ENCODE measurements at regions not wholly inside any gene's neighbourhood (a gene's known extent, or its start where the extent isn't known, plus 50 kb on each side); places are given as distances from the start of the nearest gene placed in this dataset.
"Not testable (repeated sequence)": the region's sequence is repeated elsewhere in the genome, so short reads cannot be mapped to it uniquely, and the experiment has no call there.

- DNase-seq (ENCODE audit: low read depth): no peak
These were observed 832.8 kb upstream of the ID2 start for GRCh38 chr2:7849027-7849426.

DNA sequence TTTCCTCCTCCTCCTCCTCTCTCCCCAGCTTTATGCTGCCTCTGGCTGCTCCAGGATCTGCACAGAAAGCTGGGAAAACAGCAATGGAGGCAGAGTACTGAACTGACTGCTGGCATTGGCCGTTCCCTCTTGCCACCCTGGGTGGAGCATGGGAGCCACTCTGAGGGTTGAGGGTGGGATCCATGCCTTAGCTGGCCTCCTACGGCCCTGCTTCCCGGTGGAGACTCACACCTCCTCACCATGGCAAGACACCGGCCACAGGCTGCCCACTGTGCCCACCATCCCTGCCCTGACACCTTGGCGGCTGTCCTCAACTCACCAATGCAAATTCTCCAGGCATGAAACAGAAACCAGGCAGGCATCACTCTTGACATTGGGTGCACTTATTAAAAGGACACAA, 832.3 kb upstream of the ID2 start:
- no peak for DNase-seq (ENCODE audit: low read depth)

GRCh38 chr2:7852546-7852945, 829.3 kb upstream of the ID2 start:
- no peak for DNase-seq (ENCODE audit: low read depth)

DNA sequence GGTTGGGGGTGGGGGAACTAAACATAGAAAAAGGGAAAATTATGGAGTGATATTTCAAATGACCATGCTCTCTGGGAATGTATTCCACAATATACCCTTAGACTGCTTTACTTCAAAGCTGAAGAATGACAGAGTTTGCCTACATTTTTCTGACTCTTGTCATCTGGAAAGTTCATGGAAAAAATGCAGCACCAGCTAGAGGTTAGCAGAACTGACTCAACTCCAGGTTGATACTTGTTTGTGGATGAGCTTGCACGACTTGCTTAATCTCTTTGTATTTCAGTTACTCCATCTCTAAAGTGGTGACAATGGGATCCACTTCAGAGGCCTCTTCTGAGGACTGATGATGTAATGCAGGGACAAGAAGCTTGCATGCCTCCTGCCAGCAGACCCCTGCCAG, 824.0 kb upstream of the ID2 start:
- no peak for DNase-seq (ENCODE audit: low read depth)

DNA sequence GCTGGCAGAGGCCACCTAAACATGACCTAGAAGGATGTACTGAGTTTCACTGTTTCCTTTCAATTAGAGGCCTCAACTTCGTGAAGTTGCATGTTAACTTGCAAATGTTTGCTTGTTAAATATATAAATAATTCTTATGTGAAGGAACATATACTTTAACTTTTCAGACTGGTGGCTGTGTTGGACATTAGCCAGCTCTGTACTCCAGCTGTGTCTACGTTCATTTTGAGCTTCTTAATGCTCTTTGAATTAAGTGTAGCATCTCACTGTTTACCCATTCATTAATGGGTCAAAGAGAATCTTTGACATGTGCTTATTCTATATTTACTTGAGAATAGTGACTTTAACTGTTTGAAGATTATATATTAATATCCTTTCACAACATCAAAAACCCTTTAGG, 823.2 kb upstream of the ID2 start:
- no peak for DNase-seq (ENCODE audit: low read depth)

DNA sequence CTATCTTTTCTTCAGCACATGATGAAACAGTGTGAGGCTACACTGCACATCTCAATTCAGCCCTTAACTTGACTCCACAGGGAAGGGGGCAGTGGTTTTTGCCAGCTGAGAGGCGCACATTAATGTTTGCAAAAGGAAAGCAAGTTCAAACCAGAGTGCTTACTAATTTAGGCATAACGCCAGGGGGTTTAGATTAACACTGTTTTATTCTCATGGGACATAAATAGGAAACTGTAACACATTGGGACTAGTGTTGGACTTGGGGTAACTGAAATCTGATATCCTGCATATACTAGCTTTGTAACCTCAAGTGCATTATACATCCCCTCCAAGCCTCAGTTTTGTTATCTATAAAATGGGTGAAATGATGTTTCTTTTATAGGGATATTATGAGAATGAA, 821.2 kb upstream of the ID2 start:
- peak; percentile 9 for DNase-seq (ENCODE audit: low read depth)

- peak; percentile 11 for DNase-seq (ENCODE audit: low read depth)
These were observed 819.8 kb upstream of the ID2 start for GRCh38 chr2:7861910-7862702.

DNA sequence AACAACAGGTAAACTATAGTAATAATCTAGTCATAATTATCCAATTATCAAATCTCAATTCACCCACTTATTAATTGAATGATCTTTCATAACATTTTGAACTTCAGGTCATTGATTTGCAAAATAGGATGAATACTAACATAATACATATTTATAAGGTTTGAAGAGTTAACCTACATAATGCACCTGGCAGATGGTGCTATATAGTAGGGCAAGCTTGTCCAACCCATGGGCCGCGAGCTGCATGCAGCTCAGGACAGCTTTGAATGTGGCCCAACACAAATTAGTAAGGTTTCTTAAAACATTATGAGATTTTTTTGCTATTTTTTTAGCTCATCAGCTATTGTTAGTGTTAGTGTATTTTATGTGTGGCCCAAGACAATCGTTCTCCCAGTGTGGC, 815.8 kb upstream of the ID2 start:
- DNase-seq (ENCODE audit: low read depth): no peak

DNA sequence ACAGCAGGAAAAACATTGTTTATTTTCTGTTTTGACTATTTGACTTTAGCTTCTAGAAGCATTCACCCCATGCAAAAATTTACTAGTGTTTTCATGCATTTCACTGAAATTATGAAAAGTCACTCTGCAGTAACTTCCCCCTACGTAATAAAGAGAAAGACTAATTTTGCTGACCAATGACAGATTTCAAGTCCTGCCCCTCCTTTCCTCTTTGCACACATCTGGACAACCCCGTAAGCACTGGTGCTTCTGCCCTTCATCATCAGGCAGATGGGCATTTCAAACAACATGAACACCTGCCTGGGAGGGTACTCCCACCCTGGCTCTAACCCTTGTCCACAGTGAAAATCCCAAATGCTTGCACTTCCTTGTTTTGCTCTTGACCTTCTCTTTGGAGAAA, 815.0 kb upstream of the ID2 start:
- no peak for DNase-seq (ENCODE audit: low read depth)

GRCh38 chr2:7867867-7868266, 814.0 kb upstream of the ID2 start:
- DNase-seq (ENCODE audit: low read depth): no peak

DNA sequence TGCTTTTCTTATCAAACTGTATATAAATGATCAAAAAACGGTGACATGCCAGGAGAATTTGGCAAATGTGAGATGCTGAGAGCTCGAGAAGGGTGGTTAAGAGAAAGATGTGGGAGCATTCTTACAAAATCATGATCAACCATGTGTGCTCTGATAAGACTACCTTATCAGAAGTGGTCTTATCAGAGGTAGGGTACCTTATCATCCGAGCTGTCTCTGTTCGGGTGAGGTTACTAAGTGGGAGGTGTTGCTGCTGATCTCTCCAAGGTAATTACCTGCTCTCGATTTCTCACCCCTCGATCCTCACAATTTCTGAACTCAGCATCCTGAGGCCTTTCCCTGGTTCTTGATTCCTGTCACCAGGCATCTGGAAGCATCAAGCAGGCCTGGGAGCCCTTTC, 813.0 kb upstream of the ID2 start:
- DNase-seq (ENCODE audit: low read depth): no peak

GRCh38 chr2:7876445-7876844, 805.4 kb upstream of the ID2 start:
- not testable (repeated sequence) for DNase-seq (ENCODE audit: low read depth)

DNA sequence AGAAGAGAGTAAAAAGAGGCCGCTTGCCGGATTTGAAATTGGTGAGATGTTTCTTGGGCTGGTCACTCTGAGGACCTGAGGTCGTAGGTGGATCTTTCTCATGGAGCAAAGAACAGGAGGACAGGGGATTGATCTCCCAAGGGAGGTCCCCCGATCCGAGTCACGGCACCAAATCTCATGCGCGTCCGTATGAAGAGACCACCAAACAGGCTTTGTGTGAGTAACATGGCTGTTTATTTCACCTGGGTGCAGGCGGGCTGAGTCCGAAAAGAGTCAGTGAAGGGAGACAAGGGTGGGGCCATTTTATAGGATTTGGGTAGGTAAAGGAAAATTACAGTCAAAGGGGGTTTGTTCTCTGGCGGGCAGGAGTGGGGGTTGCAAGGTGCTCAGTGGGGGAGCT, 803.6 kb upstream of the ID2 start:
- not testable (repeated sequence) for DNase-seq (ENCODE audit: low read depth)

GRCh38 chr2:7878786-7879482, 802.9 kb upstream of the ID2 start:
- DNase-seq (ENCODE audit: low read depth): no peak

DNA sequence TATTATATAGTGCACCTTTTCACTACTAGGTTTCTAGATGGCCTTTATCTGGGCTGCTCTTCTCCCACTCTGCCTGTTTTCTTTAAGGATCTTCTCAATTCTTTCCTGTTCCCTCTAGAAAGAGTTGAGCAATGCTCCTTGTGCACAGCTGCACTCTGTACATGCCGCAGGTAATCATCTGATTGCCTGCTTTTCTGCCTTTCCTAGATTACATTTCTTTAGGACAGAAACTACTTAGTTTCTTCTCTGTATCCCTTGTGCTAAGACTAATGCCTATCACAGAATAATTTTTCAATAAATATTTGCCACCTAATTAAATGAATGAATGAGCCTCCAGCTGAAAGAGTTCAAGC, 802.4 kb upstream of the ID2 start:
- DNase-seq (ENCODE audit: low read depth): no peak

GRCh38 chr2:7880126-7880525, 801.7 kb upstream of the ID2 start:
- DNase-seq (ENCODE audit: low read depth): no peak

DNA sequence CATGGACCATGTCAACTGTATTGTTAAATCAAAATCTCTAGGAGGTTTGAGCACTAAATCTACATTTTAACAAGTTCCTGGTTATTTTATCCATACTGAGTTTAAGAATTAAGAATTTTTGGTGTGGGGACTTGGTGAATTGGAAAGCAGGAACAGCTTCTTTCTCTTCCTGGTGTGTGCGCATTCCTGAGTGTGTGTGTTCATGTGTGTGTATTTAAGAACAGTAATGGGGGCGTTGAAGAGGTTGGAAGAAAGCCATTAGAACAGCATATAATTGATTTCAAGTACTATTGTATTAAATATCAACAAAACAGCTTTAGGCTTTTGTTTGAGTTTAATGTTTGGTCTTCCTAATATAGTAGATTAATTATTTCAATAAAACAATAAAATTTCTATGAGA, 801.3 kb upstream of the ID2 start:
- DNase-seq (ENCODE audit: low read depth): no peak

GRCh38 chr2:7881063-7881462, 800.8 kb upstream of the ID2 start:
- no peak for DNase-seq (ENCODE audit: low read depth)

GRCh38 chr2:7881466-7881865, 800.4 kb upstream of the ID2 start:
- no peak for DNase-seq (ENCODE audit: low read depth)

GRCh38 chr2:7882296-7882695, 799.6 kb upstream of the ID2 start:
- DNase-seq (ENCODE audit: low read depth): no peak

DNA sequence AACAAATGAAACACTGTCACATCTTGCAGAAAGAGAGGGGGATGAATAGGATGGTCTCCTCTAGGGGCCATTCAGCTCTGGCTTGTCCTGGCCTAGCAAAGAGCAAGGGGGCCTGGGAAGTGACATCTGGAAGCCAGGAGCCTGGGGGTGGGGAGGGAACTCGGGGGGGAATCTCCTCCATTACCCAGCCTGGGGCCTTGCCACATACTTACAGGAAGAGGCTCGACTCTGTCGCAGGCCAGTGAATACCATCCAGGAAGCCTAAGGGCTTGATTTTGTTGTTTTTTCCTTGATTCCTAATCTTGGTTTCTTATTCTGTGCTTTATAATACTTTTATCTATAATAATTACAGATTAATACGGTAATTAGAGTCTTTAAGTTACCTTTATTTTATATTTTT, 797.5 kb upstream of the ID2 start:
- DNase-seq (ENCODE audit: low read depth): no peak

DNA sequence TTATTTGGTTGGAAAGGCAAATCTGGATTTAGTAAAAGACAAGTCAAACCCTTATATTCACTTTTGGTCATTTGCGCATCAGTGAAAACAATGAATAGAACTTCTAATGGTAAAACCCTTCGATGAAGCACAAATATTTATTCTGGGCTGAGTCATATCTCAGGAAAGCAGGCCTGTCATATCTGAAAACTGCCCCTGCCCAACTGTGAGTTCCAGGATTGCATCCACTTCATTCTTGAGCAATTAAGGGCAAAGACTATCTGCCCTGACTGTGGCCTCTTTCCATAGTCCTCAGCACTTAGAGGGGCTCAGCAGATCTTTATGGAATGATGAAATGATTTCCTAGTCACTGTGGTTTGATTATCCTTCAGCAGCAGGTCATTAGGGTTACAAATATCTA, 795.2 kb upstream of the ID2 start:
- no peak for DNase-seq (ENCODE audit: low read depth)

- DNase-seq (ENCODE audit: low read depth): no peak
These were observed 794.4 kb upstream of the ID2 start for GRCh38 chr2:7887441-7887840.

DNA sequence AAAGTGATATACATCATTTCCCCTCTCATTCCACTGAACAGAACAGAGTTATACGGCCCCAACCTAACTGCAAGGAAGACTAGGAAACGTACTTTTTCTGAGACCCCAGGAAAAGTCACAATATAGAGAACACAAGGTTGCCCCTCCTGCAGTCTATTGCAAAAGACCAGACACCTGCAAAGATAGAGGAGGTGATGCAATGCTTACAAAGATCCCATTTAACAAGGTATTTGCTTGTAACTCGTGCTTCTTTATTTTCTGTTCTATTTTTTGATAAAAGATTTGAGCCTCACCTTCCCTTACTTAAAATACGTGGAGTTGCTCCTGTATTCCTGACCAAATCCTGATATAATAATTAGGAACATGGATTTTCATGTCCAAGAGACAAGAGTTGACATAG, 793.0 kb upstream of the ID2 start:
- DNase-seq (ENCODE audit: low read depth): no peak

Data from RPMI7951 (cell line).